Mucosa of stomach (tissue), 1 donor: ENCODE measurements at regions not wholly inside any gene's neighbourhood (a gene's known extent, or its start where the extent isn't known, plus 50 kb on each side); places are given as distances from the start of the nearest gene placed in this dataset.

Source experiments
- H3K27me3 ChIP-seq: one replicate; pipeline ENCODE4 v1.7.0; 2013; ENCODE audit warnings: mild to moderate bottlenecking, low read length; ENCODE audit not compliant: control insufficient read depth, insufficient read depth
- H3K36me3 ChIP-seq: one replicate; pipeline ENCODE4 v1.7.0; 2013; ENCODE audit warnings: low read length; ENCODE audit not compliant: control insufficient read depth, insufficient read depth
- H3K4me1 ChIP-seq: one replicate; pipeline ENCODE4 v1.7.0; 2013; ENCODE audit warnings: mild to moderate bottlenecking, low read length; ENCODE audit not compliant: control insufficient read depth, insufficient read depth
- H3K4me3 ChIP-seq: one replicate; pipeline ENCODE4 v1.7.0; 2013; ENCODE audit warnings: low read length
- H3K9ac ChIP-seq: one replicate; pipeline ENCODE4 v1.7.0; 2013; ENCODE audit warnings: mild to moderate bottlenecking, low read length, moderate library complexity
- H3K9me3 ChIP-seq: one replicate; pipeline ENCODE4 v1.7.0; 2013; ENCODE audit warnings: mild to moderate bottlenecking, low read length, moderate library complexity; ENCODE audit not compliant: control insufficient read depth
- donor health status: Pancreatic carcinoma.

- no peaks in the 10 kb centered on the region for H3K36me3 ChIP-seq
- no peak overlapping the region for H3K9ac ChIP-seq
- no peaks in the 10 kb centered on the region for H3K27me3 ChIP-seq
- H3K4me3 ChIP-seq: no peak overlapping the region
- H3K9me3 ChIP-seq: no peaks in the 10 kb centered on the region
- H3K4me1 ChIP-seq: no peaks in the 10 kb centered on the region
Measured at GRCh38 chr10:21032587-21033319, 135.6 kb upstream of the NEBL start.

- Histone ChIP-seq H3K9ac (no peak overlapping the region), H3K4me3 (no peak overlapping the region), H3K4me1 (no peaks in the 10 kb centered on the region), H3K36me3 (no peaks in the 10 kb centered on the region), H3K27me3 (no peaks in the 10 kb centered on the region), H3K9me3 (no peaks in the 10 kb centered on the region)
Measured at GRCh38 chr10:21031232-21031795, 134.2 kb upstream of the NEBL start.

- Histone ChIP-seq H3K27me3 (no peaks in the 10 kb centered on the region), H3K4me1 (no peaks in the 10 kb centered on the region), H3K9ac (no peak overlapping the region), H3K36me3 (no peaks in the 10 kb centered on the region), H3K4me3 (no peak overlapping the region), H3K9me3 (no peaks in the 10 kb centered on the region)
Measured at GRCh38 chr10:21030091-21030490, 133.0 kb upstream of the NEBL start.

- no peaks in the 10 kb centered on the region for H3K36me3 ChIP-seq
- H3K9ac ChIP-seq: no peak overlapping the region
- H3K27me3 ChIP-seq: no peaks in the 10 kb centered on the region
- H3K9me3 ChIP-seq: no peaks in the 10 kb centered on the region
- no peak overlapping the region for H3K4me3 ChIP-seq
- no peaks in the 10 kb centered on the region for H3K4me1 ChIP-seq
Measured at GRCh38 chr10:21022821-21023220, 125.7 kb upstream of the NEBL start.

- Histone ChIP-seq H3K36me3 (no peaks in the 10 kb centered on the region), H3K27me3 (no peaks in the 10 kb centered on the region), H3K4me3 (no peak overlapping the region), H3K4me1 (no peaks in the 10 kb centered on the region), H3K9ac (no peak overlapping the region), H3K9me3 (no peaks in the 10 kb centered on the region)
Measured at GRCh38 chr10:21021843-21022594, 124.9 kb upstream of the NEBL start.

GRCh38 chr10:21021231-21021630, 124.1 kb upstream of the NEBL start:
- no peaks in the 10 kb centered on the region for H3K27me3 ChIP-seq
- no peaks in the 10 kb centered on the region for H3K36me3 ChIP-seq
- no peaks in the 10 kb centered on the region for H3K4me1 ChIP-seq
- no peaks in the 10 kb centered on the region for H3K9me3 ChIP-seq
- no peak overlapping the region for H3K4me3 ChIP-seq
- H3K9ac ChIP-seq: no peak overlapping the region

- Histone ChIP-seq H3K36me3 (no peaks in the 10 kb centered on the region), H3K4me1 (no peaks in the 10 kb centered on the region), H3K4me3 (no peak overlapping the region), H3K27me3 (no peaks in the 10 kb centered on the region), H3K9ac (no peak overlapping the region), H3K9me3 (no peaks in the 10 kb centered on the region)
Measured at GRCh38 chr10:21020545-21020944, 123.4 kb upstream of the NEBL start.

GRCh38 chr10:21019436-21019835, 122.3 kb upstream of the NEBL start:
- Histone ChIP-seq H3K27me3 (no peaks in the 10 kb centered on the region), H3K9ac (no peak overlapping the region), H3K36me3 (no peaks in the 10 kb centered on the region), H3K4me1 (no peaks in the 10 kb centered on the region), H3K9me3 (no peaks in the 10 kb centered on the region), H3K4me3 (no peak overlapping the region)

- no peaks in the 10 kb centered on the region for H3K4me1 ChIP-seq
- no peaks in the 10 kb centered on the region for H3K27me3 ChIP-seq
- no peak overlapping the region for H3K9ac ChIP-seq
- no peak overlapping the region for H3K4me3 ChIP-seq
- no peaks in the 10 kb centered on the region for H3K36me3 ChIP-seq
- no peaks in the 10 kb centered on the region for H3K9me3 ChIP-seq
Measured at GRCh38 chr10:21015851-21016250, 118.7 kb upstream of the NEBL start.

- H3K9me3 ChIP-seq: no peaks in the 10 kb centered on the region
- H3K27me3 ChIP-seq: no peaks in the 10 kb centered on the region
- no peak overlapping the region for H3K4me3 ChIP-seq
- H3K9ac ChIP-seq: no peak overlapping the region
- no peaks in the 10 kb centered on the region for H3K36me3 ChIP-seq
- no peaks in the 10 kb centered on the region for H3K4me1 ChIP-seq
Measured at GRCh38 chr10:21014141-21014540, 117.0 kb upstream of the NEBL start.

- H3K4me1 ChIP-seq: no peaks in the 10 kb centered on the region
- H3K27me3 ChIP-seq: no peaks in the 10 kb centered on the region
- H3K9ac ChIP-seq: no peak overlapping the region
- H3K36me3 ChIP-seq: no peaks in the 10 kb centered on the region
- no peaks in the 10 kb centered on the region for H3K9me3 ChIP-seq
- no peak overlapping the region for H3K4me3 ChIP-seq
Measured at GRCh38 chr10:21011433-21012018, 114.4 kb upstream of the NEBL start.

GRCh38 chr10:21010615-21011014, 113.5 kb upstream of the NEBL start:
- H3K4me3 ChIP-seq: no peak overlapping the region
- H3K4me1 ChIP-seq: no peaks in the 10 kb centered on the region
- no peaks in the 10 kb centered on the region for H3K36me3 ChIP-seq

More at GRCh38 chr10:21010615-21011014, 113.5 kb upstream of the NEBL start:
- Histone ChIP-seq H3K27me3 (no peaks in the 10 kb centered on the region), H3K9ac (no peak overlapping the region), H3K9me3 (no peaks in the 10 kb centered on the region)
